SU-DHL-6 (cell line): ENCODE measurements at regions not wholly inside any gene's neighbourhood (a gene's known extent, or its start where the extent isn't known, plus 50 kb on each side); places are given as distances from the start of the nearest gene placed in this dataset.

Experiments used
- H2AFZ ChIP-seq: fragments of 200-600 bp; sonication (generic); 2 replicates; pipeline ENCODE4 v1.6.1; 2014; ENCODE audit warnings: low read depth, mild to moderate bottlenecking, moderate library complexity, mixed read lengths, antibody characterized with exemption, low read length; ENCODE audit not compliant: severe bottlenecking
- H3F3A ChIP-seq: fragments of 200-600 bp; shearing (Covaris generic); 2 replicates; pipeline ENCODE4 v1.6.0; 2016; ENCODE audit warnings: antibody characterized with exemption, mild to moderate bottlenecking; ENCODE audit not compliant: insufficient read depth
- H3K27ac ChIP-seq: fragments of 200-600 bp; sonication (generic); 2 replicates; pipeline ENCODE4 v1.5.1; 2016; ENCODE audit warnings: low read depth, mild to moderate bottlenecking, low read length, moderate library complexity, mixed read lengths
- H3K27me3 ChIP-seq: fragments of 200-600 bp; sonication (generic), shearing (Covaris generic); 2 replicates; pipeline ENCODE4 v1.6.0; 2014; ENCODE audit warnings: mild to moderate bottlenecking, low read length
- H3K36me3 ChIP-seq: fragments of 200-600 bp; sonication (generic); 2 replicates; pipeline ENCODE4 v1.6.1; 2014; ENCODE audit warnings: mild to moderate bottlenecking, low read length, mixed read lengths
- H3K4me2 ChIP-seq: fragments of 300-600, 200-600 bp; shearing (Covaris generic), sonication (generic); 2 replicates; pipeline ENCODE4 v1.6.0; 2014; ENCODE audit warnings: low read length, low read depth, mild to moderate bottlenecking; ENCODE audit not compliant: poor library complexity, severe bottlenecking
- H3K4me3 ChIP-seq: fragments of 200-600 bp; sonication (generic); 2 replicates; pipeline ENCODE4 v1.5.1; 2014; ENCODE audit warnings: antibody characterized with exemption, low read length, mild to moderate bottlenecking, mixed read lengths; ENCODE audit not compliant: insufficient read depth, poor library complexity, severe bottlenecking
- H3K79me2 ChIP-seq: fragments of 200-600 bp; sonication (generic); 2 replicates; pipeline ENCODE4 v1.6.1; 2014; ENCODE audit warnings: mild to moderate bottlenecking, low read length, moderate library complexity; ENCODE audit not compliant: insufficient read depth
- H3K9ac ChIP-seq: fragments of 200-600 bp; sonication (generic); 2 replicates; pipeline ENCODE4 v1.7.0; 2014; ENCODE audit warnings: mild to moderate bottlenecking, low read length
- H3K9me2 ChIP-seq: fragments of 200-600 bp; sonication (generic); replicated peaks from 2 replicates; pipeline ENCODE4 v1.6.1; 2014; ENCODE audit warnings: low read length; ENCODE audit not compliant: insufficient read depth
- H3K9me3 ChIP-seq: fragments of 200-600 bp; sonication (generic); 2 replicates; pipeline ENCODE4 v1.6.1; 2014; ENCODE audit warnings: low read length, mixed read lengths; ENCODE audit not compliant: insufficient read depth
- H4K20me1 ChIP-seq: fragments of 200-600 bp; sonication (generic); 2 replicates; pipeline ENCODE4 v1.6.1; 2014; ENCODE audit warnings: low read depth, mild to moderate bottlenecking, antibody characterized with exemption, low read length, moderate library complexity, mixed read lengths
- EZH2phosphoT487 ChIP-seq: fragments of 200-600 bp; sonication (generic), shearing (Covaris generic); conservative IDR thresholded peaks from 2 replicates; pipeline ENCODE4 v1.6.1; 2018; ENCODE audit warnings: mild to moderate bottlenecking, antibody characterized with exemption, low read length, moderate library complexity, mixed read lengths
- TF ChIP-seq, protein P1 (sequence below): fragments of 200-600 bp; sonication (generic); IDR thresholded peaks from one replicate; pipeline ENCODE4 v1.5.1; 2017; ENCODE audit warnings: antibody characterized with exemption, mild to moderate bottlenecking, low read length, moderate library complexity; ENCODE audit not compliant: insufficient read depth, poor library complexity, severe bottlenecking

DNA sequence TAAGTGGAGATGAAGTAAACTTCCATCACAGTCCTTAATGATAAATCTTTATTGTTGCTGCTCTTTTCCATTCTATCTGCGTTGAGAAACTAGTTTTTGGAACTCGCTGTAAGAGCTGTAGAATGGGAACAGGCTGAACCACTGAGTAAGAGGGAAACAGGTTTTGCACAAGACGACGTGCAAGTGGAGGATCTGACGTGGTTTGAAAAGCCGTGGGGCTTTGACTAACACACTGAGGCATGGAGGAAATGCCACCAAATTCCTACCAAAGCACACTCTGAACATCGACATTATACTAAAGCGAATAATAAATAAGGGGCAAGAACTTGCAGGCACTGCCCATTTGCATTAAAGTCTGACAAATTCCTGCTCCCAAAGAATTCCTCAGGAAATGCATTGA lies 160.6 kb downstream of the KLF6 start:
- H3K9me3 ChIP-seq: no peaks in the 10 kb centered on the region
- no peaks in the 10 kb centered on the region for H3K27me3 ChIP-seq
- no peaks in the 10 kb centered on the region for H3K9me2 ChIP-seq
- TF ChIP-seq, protein P1, sequence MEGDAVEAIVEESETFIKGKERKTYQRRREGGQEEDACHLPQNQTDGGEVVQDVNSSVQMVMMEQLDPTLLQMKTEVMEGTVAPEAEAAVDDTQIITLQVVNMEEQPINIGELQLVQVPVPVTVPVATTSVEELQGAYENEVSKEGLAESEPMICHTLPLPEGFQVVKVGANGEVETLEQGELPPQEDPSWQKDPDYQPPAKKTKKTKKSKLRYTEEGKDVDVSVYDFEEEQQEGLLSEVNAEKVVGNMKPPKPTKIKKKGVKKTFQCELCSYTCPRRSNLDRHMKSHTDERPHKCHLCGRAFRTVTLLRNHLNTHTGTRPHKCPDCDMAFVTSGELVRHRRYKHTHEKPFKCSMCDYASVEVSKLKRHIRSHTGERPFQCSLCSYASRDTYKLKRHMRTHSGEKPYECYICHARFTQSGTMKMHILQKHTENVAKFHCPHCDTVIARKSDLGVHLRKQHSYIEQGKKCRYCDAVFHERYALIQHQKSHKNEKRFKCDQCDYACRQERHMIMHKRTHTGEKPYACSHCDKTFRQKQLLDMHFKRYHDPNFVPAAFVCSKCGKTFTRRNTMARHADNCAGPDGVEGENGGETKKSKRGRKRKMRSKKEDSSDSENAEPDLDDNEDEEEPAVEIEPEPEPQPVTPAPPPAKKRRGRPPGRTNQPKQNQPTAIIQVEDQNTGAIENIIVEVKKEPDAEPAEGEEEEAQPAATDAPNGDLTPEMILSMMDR: no peak
- TF ChIP-seq EZH2phosphoT487: no peak
- no peaks in the 10 kb centered on the region for H3K79me2 ChIP-seq
- H3K4me3 ChIP-seq: no peak overlapping the region
- H3K9ac ChIP-seq: no peak overlapping the region
- no peaks in the 10 kb centered on the region for H4K20me1 ChIP-seq
- H3K4me2 ChIP-seq: no peak overlapping the region
- no peaks in the 10 kb centered on the region for H3K36me3 ChIP-seq
- no peak overlapping the region for H3K27ac ChIP-seq
- H2AFZ ChIP-seq: no peak overlapping the region
- no peaks in the 10 kb centered on the region for H3F3A ChIP-seq

DNA sequence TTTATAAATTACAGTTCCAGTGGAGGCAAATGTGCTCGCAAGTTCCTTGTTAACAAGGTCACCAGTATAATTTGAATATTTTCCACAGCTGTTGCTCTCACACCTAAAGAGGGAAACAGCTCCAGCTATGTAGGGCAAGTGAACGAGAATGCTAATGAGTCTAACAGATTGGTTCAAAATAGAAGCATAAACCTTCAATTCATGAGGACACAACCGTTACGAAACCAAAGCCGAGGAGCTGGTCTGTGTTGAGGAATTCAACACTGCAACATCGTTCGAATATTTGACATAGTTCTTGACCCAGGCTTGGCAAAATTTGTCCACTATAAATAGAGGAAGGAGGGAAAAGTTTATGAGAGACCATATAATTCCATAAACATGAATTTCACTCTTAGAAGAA lies 161.3 kb downstream of the KLF6 start:
- Histone ChIP-seq H4K20me1 (no peaks in the 10 kb centered on the region), H3K9ac (no peak overlapping the region), H3K4me3 (no peak overlapping the region), H3F3A (no peaks in the 10 kb centered on the region), H3K4me2 (no peak overlapping the region), H3K27me3 (no peaks in the 10 kb centered on the region), H3K9me3 (no peaks in the 10 kb centered on the region), H3K9me2 (no peaks in the 10 kb centered on the region), H2AFZ (no peak overlapping the region), H3K36me3 (no peaks in the 10 kb centered on the region), H3K79me2 (no peaks in the 10 kb centered on the region), H3K27ac (no peak overlapping the region)
- no peak for TF ChIP-seq EZH2phosphoT487
- TF ChIP-seq, protein P1: no peak

DNA sequence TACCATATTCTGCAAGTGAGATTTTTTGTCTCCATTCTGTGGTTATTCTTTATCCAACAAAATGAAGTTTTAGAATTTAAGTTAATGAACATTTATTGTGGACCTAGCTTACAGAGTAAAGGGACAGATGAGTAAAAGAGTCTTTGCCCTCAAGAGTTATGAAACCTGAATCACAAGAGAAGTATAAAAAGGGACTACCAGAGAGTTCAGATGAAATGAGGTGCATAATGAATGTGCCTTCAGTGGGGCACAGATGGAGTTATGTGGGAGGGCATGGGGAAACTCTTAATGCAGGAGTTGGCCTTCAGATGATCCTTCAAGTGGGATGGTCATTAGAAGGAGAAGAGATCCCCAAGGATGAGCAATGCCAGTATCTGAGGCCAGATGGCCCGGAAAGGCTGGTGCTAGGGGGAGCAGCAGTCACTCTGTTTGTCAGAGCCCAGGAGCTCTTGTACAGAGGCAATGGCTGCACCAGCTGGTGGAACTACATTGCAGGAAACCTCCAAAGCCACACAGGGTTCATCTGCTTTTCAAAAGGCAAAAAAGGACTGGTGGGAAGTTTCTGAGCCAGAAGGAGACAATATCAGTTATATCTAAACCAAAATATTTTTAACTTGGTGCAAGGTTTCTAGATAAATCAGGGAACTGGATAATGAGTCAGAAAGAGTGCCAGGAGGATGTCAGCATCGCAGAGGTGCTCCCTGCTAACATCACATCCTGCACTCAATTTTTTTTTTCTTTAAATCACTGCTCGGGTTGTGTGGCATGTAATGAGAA lies 162.0 kb downstream of the KLF6 start:
- TF ChIP-seq, protein P1: no peak
- no peak for TF ChIP-seq EZH2phosphoT487
- H3K9me3 ChIP-seq: no peaks in the 10 kb centered on the region
- H3K27ac ChIP-seq: no peak overlapping the region
- no peaks in the 10 kb centered on the region for H4K20me1 ChIP-seq
- no peak overlapping the region for H3K4me3 ChIP-seq
- no peaks in the 10 kb centered on the region for H3K79me2 ChIP-seq
- H2AFZ ChIP-seq: no peak overlapping the region
- no peaks in the 10 kb centered on the region for H3F3A ChIP-seq
- no peak overlapping the region for H3K4me2 ChIP-seq
- H3K36me3 ChIP-seq: no peaks in the 10 kb centered on the region
- H3K27me3 ChIP-seq: no peaks in the 10 kb centered on the region
- no peaks in the 10 kb centered on the region for H3K9me2 ChIP-seq
- H3K9ac ChIP-seq: no peak overlapping the region
